Peyer's patch (tissue), 4 donors: ENCODE measurements at regions not wholly inside any gene's neighbourhood (a gene's known extent, or its start where the extent isn't known, plus 50 kb on each side); places are given as distances from the start of the nearest gene placed in this dataset.

Experiments
- DNase-seq, 3 donors: peaks; one replicate each; pipeline ENCODE4 v3.0.0-alpha.2; 2017 to 2019
- H3K27ac ChIP-seq, 4 donors: fragments of 200-600 bp; sonication (generic); one replicate each; pipeline ENCODE4 v1.5.1; 2016 to 2019
- H3K27me3 ChIP-seq, 2 donors: fragments of 200-600 bp; sonication (generic); one replicate each; pipeline ENCODE4 v1.5.1; 2019
- H3K36me3 ChIP-seq, 3 donors: fragments of 200-600 bp; sonication (generic); one replicate each; pipeline ENCODE4 v1.5.1; 2016 to 2019
- H3K4me1 ChIP-seq, 4 donors: fragments of 200-600 bp; sonication (generic); one replicate each; pipeline ENCODE4 v1.5.1; 2016 to 2019
- H3K4me3 ChIP-seq, 4 donors: fragments of 200-600 bp; sonication (generic); 1 replicate in 3 of 4; 2 replicates in 1 of 4; pipeline ENCODE4 v1.5.1; 2016 to 2019; ENCODE audit warnings: mild to moderate bottlenecking in 1 of 4
- H3K9me3 ChIP-seq, 4 donors: fragments of 200-600 bp; sonication (generic); one replicate each; pipeline ENCODE4 v1.5.1; 2016 to 2019; ENCODE audit warnings: mild to moderate bottlenecking in 1 of 4
- POLR2A ChIP-seq, 2 donors: fragments of 450-650 bp; IDR thresholded peaks; one replicate each; pipeline ENCODE4 v1.5.1; 2017; ENCODE audit warnings: antibody characterized with exemption in 2 of 2, mild to moderate bottlenecking in 2 of 2, moderate library complexity in 2 of 2
- TF ChIP-seq, protein P1 (sequence below), 6 experiments: fragments of 450-650 bp in 4 of 6; fragments of 200-600 bp in 2 of 6; sonication (generic) in 1 of 6; IDR thresholded peaks; one replicate each; pipeline ENCODE4 v1.5.1; 2017 to 2019; ENCODE audit warnings: antibody characterized with exemption in 6 of 6, mild to moderate bottlenecking in 3 of 6, moderate library complexity in 1 of 6

DNA sequence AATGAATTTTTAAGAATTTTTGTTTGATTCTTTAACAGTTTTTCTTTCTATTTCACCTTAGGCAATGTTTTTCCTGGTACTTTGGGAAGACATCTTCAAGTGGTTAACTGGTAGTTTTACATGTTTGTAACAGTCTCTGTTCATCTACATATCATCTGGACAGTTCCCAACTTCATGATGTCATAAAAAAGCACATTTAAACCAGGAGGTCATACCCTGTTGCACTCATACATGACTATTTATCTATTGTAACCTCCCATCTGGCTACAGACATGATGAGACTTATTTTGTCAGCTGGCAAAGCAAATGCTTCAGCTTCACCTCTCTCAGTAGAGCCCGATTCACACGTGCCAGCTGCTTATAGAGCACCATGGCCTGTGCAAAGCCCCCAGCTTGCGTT, 99.8 kb upstream of the YPEL5 start:
- Histone ChIP-seq H3K4me1 (no peaks in the 10 kb centered on the region), H3K9me3 (no peaks in the 10 kb centered on the region), H3K27ac (no peak overlapping the region), H3K27me3 (no peaks in the 10 kb centered on the region), H3K4me3 (no peak overlapping the region), H3K36me3 (no peaks in the 10 kb centered on the region)
- TF ChIP-seq, protein P1, sequence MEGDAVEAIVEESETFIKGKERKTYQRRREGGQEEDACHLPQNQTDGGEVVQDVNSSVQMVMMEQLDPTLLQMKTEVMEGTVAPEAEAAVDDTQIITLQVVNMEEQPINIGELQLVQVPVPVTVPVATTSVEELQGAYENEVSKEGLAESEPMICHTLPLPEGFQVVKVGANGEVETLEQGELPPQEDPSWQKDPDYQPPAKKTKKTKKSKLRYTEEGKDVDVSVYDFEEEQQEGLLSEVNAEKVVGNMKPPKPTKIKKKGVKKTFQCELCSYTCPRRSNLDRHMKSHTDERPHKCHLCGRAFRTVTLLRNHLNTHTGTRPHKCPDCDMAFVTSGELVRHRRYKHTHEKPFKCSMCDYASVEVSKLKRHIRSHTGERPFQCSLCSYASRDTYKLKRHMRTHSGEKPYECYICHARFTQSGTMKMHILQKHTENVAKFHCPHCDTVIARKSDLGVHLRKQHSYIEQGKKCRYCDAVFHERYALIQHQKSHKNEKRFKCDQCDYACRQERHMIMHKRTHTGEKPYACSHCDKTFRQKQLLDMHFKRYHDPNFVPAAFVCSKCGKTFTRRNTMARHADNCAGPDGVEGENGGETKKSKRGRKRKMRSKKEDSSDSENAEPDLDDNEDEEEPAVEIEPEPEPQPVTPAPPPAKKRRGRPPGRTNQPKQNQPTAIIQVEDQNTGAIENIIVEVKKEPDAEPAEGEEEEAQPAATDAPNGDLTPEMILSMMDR (IDR thresholded peaks at IDR 0.05) = no peak
- no peak for TF ChIP-seq POLR2A (IDR thresholded peaks at IDR 0.05)
- DNase-seq = no peak

DNA sequence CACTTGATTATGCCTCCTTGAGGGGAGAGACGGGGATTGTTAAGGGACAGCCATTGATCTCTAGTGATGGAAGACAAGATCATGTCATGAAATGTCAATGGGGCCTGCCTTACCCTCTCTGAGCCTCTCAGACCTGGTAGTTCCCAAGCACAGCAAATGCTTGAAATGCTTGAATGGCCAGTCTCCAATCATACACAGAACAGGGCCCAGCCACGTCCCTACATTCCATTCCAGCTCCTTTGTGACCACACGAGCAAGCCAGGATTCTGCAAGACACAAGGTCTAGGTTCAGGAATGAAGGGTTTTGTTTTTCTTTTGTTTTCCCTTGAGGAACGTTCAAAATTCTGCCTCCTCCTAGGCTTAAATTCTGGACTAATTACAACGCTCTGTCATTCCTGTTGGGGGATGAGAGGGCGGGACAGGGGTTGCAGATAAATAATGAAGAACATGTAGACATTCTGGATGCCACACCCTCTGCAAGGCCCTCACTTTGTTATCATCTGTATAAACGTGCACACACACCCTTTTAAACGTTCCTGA, 98.1 kb upstream of the YPEL5 start:
- no peak overlapping the region for H3K27ac ChIP-seq
- TF ChIP-seq, protein P1 (IDR thresholded peaks at IDR 0.05) = no peak
- no peak for TF ChIP-seq POLR2A (IDR thresholded peaks at IDR 0.05)
- H3K36me3 ChIP-seq = no peaks in the 10 kb centered on the region
- H3K4me1 ChIP-seq = no peaks in the 10 kb centered on the region
- no peak overlapping the region for H3K4me3 ChIP-seq
- no peak for DNase-seq
- H3K9me3 ChIP-seq = no peaks in the 10 kb centered on the region
- H3K27me3 ChIP-seq = no peaks in the 10 kb centered on the region

- no peak for DNase-seq
- H3K4me1 ChIP-seq = no peaks in the 10 kb centered on the region
- H3K36me3 ChIP-seq = no peaks in the 10 kb centered on the region
- H3K27ac ChIP-seq = no peak overlapping the region
- no peak for TF ChIP-seq POLR2A (IDR thresholded peaks at IDR 0.05)
- TF ChIP-seq, protein P1 (IDR thresholded peaks at IDR 0.05) = no peak
- H3K9me3 ChIP-seq = no peaks in the 10 kb centered on the region
- H3K4me3 ChIP-seq = no peak overlapping the region
- H3K27me3 ChIP-seq = no peaks in the 10 kb centered on the region
Measured at GRCh38 chr2:30055548-30055947, 91.3 kb upstream of the YPEL5 start.

DNA sequence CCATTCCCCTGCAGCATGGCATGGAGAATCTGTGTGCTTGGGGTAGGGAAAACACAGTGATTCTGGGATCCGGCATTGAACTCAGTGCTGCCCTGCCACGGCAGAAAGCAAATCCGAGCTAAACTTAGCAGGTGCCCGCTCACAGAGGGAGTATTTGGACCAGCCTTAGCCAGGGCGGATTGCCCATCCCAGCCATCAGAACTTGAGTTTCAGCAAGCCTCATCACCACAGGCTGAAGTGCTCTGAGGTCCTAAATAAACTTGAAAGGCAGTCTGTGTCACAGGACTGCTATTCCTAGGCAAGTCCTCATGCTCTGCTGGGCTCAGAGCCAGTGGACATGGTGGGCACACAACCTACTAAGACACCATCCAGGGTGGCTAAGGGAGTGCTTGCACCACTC, 86.2 kb upstream of the YPEL5 start:
- Histone ChIP-seq H3K4me1 (no peaks in the 10 kb centered on the region), H3K27ac (no peak overlapping the region), H3K9me3 (no peaks in the 10 kb centered on the region), H3K36me3 (no peaks in the 10 kb centered on the region), H3K4me3 (no peak overlapping the region), H3K27me3 (no peaks in the 10 kb centered on the region)
- no peak for DNase-seq
- TF ChIP-seq POLR2A (IDR thresholded peaks at IDR 0.05) = no peak
- TF ChIP-seq, protein P1 (IDR thresholded peaks at IDR 0.05) = no peak

GRCh38 chr2:30068067-30068466, 78.7 kb upstream of the YPEL5 start:
- no peak for DNase-seq
- TF ChIP-seq, protein P1 (IDR thresholded peaks at IDR 0.05) = no peak
- TF ChIP-seq POLR2A (IDR thresholded peaks at IDR 0.05) = no peak
- Histone ChIP-seq H3K27me3 (no peaks in the 10 kb centered on the region), H3K9me3 (peaks cover 0 to 6% (median 0%) of the 10 kb centered on the region in 4 donors), H3K27ac (no peak overlapping the region), H3K4me3 (no peak overlapping the region), H3K36me3 (no peaks in the 10 kb centered on the region), H3K4me1 (no peaks in the 10 kb centered on the region)
